Transverse colon (tissue), 4 donors: ENCODE measurements at regions not wholly inside any gene's neighbourhood (a gene's known extent, or its start where the extent isn't known, plus 50 kb on each side); places are given as distances from the start of the nearest gene placed in this dataset.

Source experiments
- DNase-seq: peaks from one replicate; pipeline ENCODE4 v3.0.0-alpha.2; 2019
- H3K27ac ChIP-seq, 4 donors: fragments of 200-600 bp; sonication (generic); 2 replicates each; pipeline ENCODE4 v1.5.1; 2016 to 2018; ENCODE audit warnings: inconsistent platforms in 4 of 4
- H3K27me3 ChIP-seq: fragments of 200-600 bp; sonication (generic); 2 replicates; pipeline ENCODE4 v1.5.1; 2017; ENCODE audit warnings: inconsistent platforms
- H3K36me3 ChIP-seq, 4 donors: fragments of 200-600 bp; sonication (generic); 2 replicates each; pipeline ENCODE4 v1.5.1; 2017 to 2019; ENCODE audit warnings: inconsistent platforms in 4 of 4
- H3K4me1 ChIP-seq, 4 donors: fragments of 200-600 bp; sonication (generic); 2 replicates each; pipeline ENCODE4 v1.5.1; 2017 to 2020; ENCODE audit warnings: inconsistent platforms in 4 of 4
- H3K4me3 ChIP-seq, 4 donors: fragments of 200-600 bp; sonication (generic); 1 replicate in 1 of 4; 2 replicates in 3 of 4; pipeline versions ENCODE4 v1.5.1 to v1.6.1; 2017 to 2019; ENCODE audit warnings: inconsistent platforms in 4 of 4
- H3K9me3 ChIP-seq, 2 donors: fragments of 200-600 bp; sonication (generic); 2 replicates each; pipeline ENCODE4 v1.5.1; 2017 to 2019; ENCODE audit warnings: inconsistent platforms in 2 of 2
- CTCF ChIP-seq, 5 experiments: fragments of 200-600 bp in 3 of 5; fragments of 450-650 bp in 2 of 5; sonication (generic) in 3 of 5; IDR thresholded peaks; 1 replicate in 2 of 5; 2 replicates in 3 of 5; pipeline ENCODE4 v1.5.1; 2016 to 2017; ENCODE audit warnings: antibody characterized with exemption in 5 of 5, inconsistent platforms in 3 of 5, mild to moderate bottlenecking in 2 of 5, moderate library complexity in 1 of 5
- EP300 ChIP-seq: sonication (generic); formaldehyde crosslinking; IDR thresholded peaks from one replicate; pipeline ENCODE4 v1.6.1; 2017; ENCODE audit warnings: antibody characterized with exemption, low read depth
- POLR2A ChIP-seq: fragments of 450-650 bp; IDR thresholded peaks from one replicate; pipeline ENCODE4 v1.6.1; 2016; ENCODE audit warnings: antibody characterized with exemption, mild to moderate bottlenecking, moderate library complexity
- POLR2AphosphoS5 ChIP-seq, 3 donors: sonication (generic); formaldehyde crosslinking; IDR thresholded peaks; one replicate each; pipeline ENCODE4 v1.6.1; 2016; ENCODE audit warnings: antibody characterized with exemption in 3 of 3
- WGBS, 2 donors: methylation state at CpG; one replicate each; pipeline ENCODE4 v1.1.5; 2018; ENCODE audit warnings: low coverage in 1 of 2; 5-methylcytosine and 5-hydroxymethylcytosine counted together
- in situ Hi-C, 4 donors: fragments of 200-750 bp; cut with MboI; loops; one replicate each; pipeline versions ENCODE4 v1.15.0 to v1.15.1; 2017; ENCODE audit warnings: low sequenced_read_pairs in 3 of 4, low pct_ligation_motif_present in 1 of 4, low pct_unique_long_range_greater_than_20kb in 1 of 4
- intact Hi-C: fragments of 100-400 bp; cut with DNase I; formaldehyde crosslinking; loops from one replicate; pipeline ENCODE4 v1.15.1; 2023; ENCODE audit warnings: low total_unique reads

- no peak for DNase-seq
- 56 to 73% methylated on average over 3 to 6 of the region's 6 CpGs for WGBS, 2 donors
- no peaks in the 10 kb centered on the region for H3K4me1 ChIP-seq
- TF ChIP-seq EP300 (no peak), CTCF (IDR thresholded peaks at IDR 0.05) (no peak), POLR2AphosphoS5 (IDR thresholded peaks at IDR 0.05) (no peak), POLR2A (no peak)
- no peaks in the 10 kb centered on the region for H3K9me3 ChIP-seq
- no peaks in the 10 kb centered on the region for H3K27me3 ChIP-seq
- no peak overlapping the region for H3K27ac ChIP-seq
- intact Hi-C loops (no loop called here), in situ Hi-C loops (no loop called here)
- no peaks in the 10 kb centered on the region for H3K36me3 ChIP-seq
- no peak overlapping the region for H3K4me3 ChIP-seq
Observed at GRCh38 chr2:128644156-128644555, 325.5 kb upstream of the HS6ST1 start.

GRCh38 chr2:128644718-128645256, 326.1 kb upstream of the HS6ST1 start:
- Histone ChIP-seq H3K9me3 (no peaks in the 10 kb centered on the region), H3K27me3 (no peaks in the 10 kb centered on the region), H3K4me3 (no peak overlapping the region), H3K36me3 (no peaks in the 10 kb centered on the region), H3K27ac (no peak overlapping the region), H3K4me1 (no peaks in the 10 kb centered on the region)
- 20% methylated on average over 2 of the region's 2 CpGs; no CpG with 5 or more reads in 1 of the 2 donors for WGBS, 2 donors
- intact Hi-C loops (no loop called here), in situ Hi-C loops (no loop called here)
- no peak for DNase-seq
- TF ChIP-seq EP300: no peak
- no peak for TF ChIP-seq POLR2AphosphoS5 (IDR thresholded peaks at IDR 0.05)
- TF ChIP-seq CTCF (IDR thresholded peaks at IDR 0.05): no peak
- TF ChIP-seq POLR2A: no peak

- no peak for DNase-seq
- intact Hi-C loops: no loop called here
- no peaks in the 10 kb centered on the region for H3K4me1 ChIP-seq
- H3K36me3 ChIP-seq: no peaks in the 10 kb centered on the region
- no peak overlapping the region for H3K27ac ChIP-seq
- H3K27me3 ChIP-seq: no peaks in the 10 kb centered on the region
- H3K4me3 ChIP-seq: no peak overlapping the region
- WGBS, 2 donors: 90% methylated on average over 6 of the region's 6 CpGs; no CpG with 5 or more reads in 1 of the 2 donors
- no peaks in the 10 kb centered on the region for H3K9me3 ChIP-seq
- in situ Hi-C loops: no loop called here
- no peak for TF ChIP-seq POLR2A
- no peak for TF ChIP-seq POLR2AphosphoS5 (IDR thresholded peaks at IDR 0.05)
- no peak for TF ChIP-seq CTCF (IDR thresholded peaks at IDR 0.05)
- no peak for TF ChIP-seq EP300
Observed at GRCh38 chr2:128645631-128646030, 327.0 kb upstream of the HS6ST1 start.

GRCh38 chr2:128646091-128646490, 327.4 kb upstream of the HS6ST1 start:
- intact Hi-C loops: no loop called here
- DNase-seq: no peak
- in situ Hi-C loops: no loop called here
- no peaks in the 10 kb centered on the region for H3K9me3 ChIP-seq
- H3K36me3 ChIP-seq: no peaks in the 10 kb centered on the region
- no peak for TF ChIP-seq POLR2AphosphoS5 (IDR thresholded peaks at IDR 0.05)
- no peak for TF ChIP-seq EP300
- TF ChIP-seq POLR2A: no peak
- TF ChIP-seq CTCF (IDR thresholded peaks at IDR 0.05): no peak
- no peaks in the 10 kb centered on the region for H3K4me1 ChIP-seq
- WGBS, 2 donors: 87 to 92% methylated on average over 3 to 11 of the region's 11 CpGs
- no peak overlapping the region for H3K27ac ChIP-seq
- H3K27me3 ChIP-seq: no peaks in the 10 kb centered on the region
- no peak overlapping the region for H3K4me3 ChIP-seq
